Stomach (tissue), 4 donors: ENCODE measurements at regions not wholly inside any gene's neighbourhood (a gene's known extent, or its start where the extent isn't known, plus 50 kb on each side); places are given as distances from the start of the nearest gene placed in this dataset.

ENCODE experiments used
- CTCF ChIP-seq, 7 experiments: fragments of 450-650 bp in 4 of 7; fragments of 200-600 bp in 3 of 7; sonication (generic) in 3 of 7; IDR thresholded peaks; one replicate each; pipeline ENCODE4 v1.5.1; 2016 to 2019; ENCODE audit warnings: antibody characterized with exemption in 7 of 7, control low read depth in 2 of 7, mild to moderate bottlenecking in 1 of 7
- EP300 ChIP-seq: sonication (generic); formaldehyde crosslinking; IDR thresholded peaks from one replicate; pipeline ENCODE4 v1.6.1; 2017; ENCODE audit warnings: antibody characterized with exemption
- POLR2A ChIP-seq, 4 donors: fragments of 450-650 bp; IDR thresholded peaks; one replicate each; pipeline ENCODE4 v1.6.1; 2016; ENCODE audit warnings: antibody characterized with exemption in 4 of 4, control low read depth in 2 of 4, mild to moderate bottlenecking in 1 of 4, moderate library complexity in 1 of 4
- POLR2AphosphoS5 ChIP-seq, 3 donors: sonication (generic); formaldehyde crosslinking; IDR thresholded peaks; one replicate each; pipeline ENCODE4 v1.6.1; 2016; ENCODE audit warnings: antibody characterized with exemption in 3 of 3

- no peak for TF ChIP-seq CTCF (IDR thresholded peaks at IDR 0.05)
- TF ChIP-seq POLR2A (IDR thresholded peaks at IDR 0.05), result no peak
- TF ChIP-seq EP300, result no peak
- TF ChIP-seq POLR2AphosphoS5 (IDR thresholded peaks at IDR 0.05), result no peak
These were observed 244.4 kb downstream of the SOX2 start for GRCh38 chr3:181956122-181956521.
